Tibial nerve (tissue), 4 donors: ENCODE measurements at regions not wholly inside any gene's neighbourhood (a gene's known extent, or its start where the extent isn't known, plus 50 kb on each side); places are given as distances from the start of the nearest gene placed in this dataset.

ENCODE experiments used
- DNase-seq, 2 donors: peaks; one replicate each; pipeline ENCODE4 v3.0.0-alpha.2; 2019; ENCODE audit warnings: low spot score in 2 of 2
- H3K27ac ChIP-seq, 4 donors: fragments of 200-600 bp; sonication (generic) in 3 of 4; one replicate each; pipeline ENCODE4 v1.5.1; 2017 to 2019; ENCODE audit warnings: mild to moderate bottlenecking in 1 of 4
- H3K27me3 ChIP-seq, 2 donors: fragments of 200-600 bp; sonication (generic) in 1 of 2; one replicate each; pipeline versions ENCODE4 v1.5.1 to v1.6.0; 2017 to 2019
- H3K36me3 ChIP-seq, 3 donors: fragments of 200-600 bp; sonication (generic); one replicate each; pipeline ENCODE4 v1.5.1; 2018 to 2019
- H3K4me1 ChIP-seq, 4 donors: fragments of 200-600 bp; sonication (generic) in 3 of 4; one replicate each; pipeline ENCODE4 v1.5.1; 2017 to 2019
- H3K4me3 ChIP-seq, 4 donors: fragments of 200-600 bp; sonication (generic) in 3 of 4; one replicate each; pipeline ENCODE4 v1.5.1; 2017 to 2019; ENCODE audit warnings: mild to moderate bottlenecking in 1 of 4, moderate library complexity in 1 of 4
- H3K9me3 ChIP-seq, 4 donors: fragments of 200-600 bp; sonication (generic) in 3 of 4; one replicate each; pipeline ENCODE4 v1.5.1; 2017 to 2019
- CTCF ChIP-seq, 5 experiments: fragments of 200-600 bp in 3 of 5; fragments of 450-650 bp in 2 of 5; sonication (generic) in 3 of 5; IDR thresholded peaks; one replicate each; pipeline ENCODE4 v1.5.1; 2016 to 2019; ENCODE audit warnings: antibody characterized with exemption in 5 of 5, mild to moderate bottlenecking in 3 of 5, moderate library complexity in 2 of 5
- EP300 ChIP-seq, 2 donors: sonication (generic); formaldehyde crosslinking; IDR thresholded peaks; one replicate each; pipeline ENCODE4 v1.6.1; 2017; ENCODE audit warnings: antibody characterized with exemption in 2 of 2, mild to moderate bottlenecking in 1 of 2
- POLR2A ChIP-seq, 2 donors: fragments of 450-650 bp; IDR thresholded peaks; one replicate each; pipeline ENCODE4 v1.6.1; 2017; ENCODE audit warnings: antibody characterized with exemption in 2 of 2, mild to moderate bottlenecking in 2 of 2, moderate library complexity in 2 of 2
- WGBS, 2 donors: methylation state at CpG; one replicate each; pipeline ENCODE4 v1.1.5; 2018; 5-methylcytosine and 5-hydroxymethylcytosine counted together

GRCh38 chr14:44829021-44829420 lies 132.7 kb downstream of the KLHL28 start:
- no peaks in the 10 kb centered on the region for H3K27me3 ChIP-seq
- no peaks in the 10 kb centered on the region for H3K4me1 ChIP-seq
- no peak for TF ChIP-seq EP300 (IDR thresholded peaks at IDR 0.05)
- TF ChIP-seq CTCF (IDR thresholded peaks at IDR 0.05): no peak
- no peak for TF ChIP-seq POLR2A (IDR thresholded peaks at IDR 0.05)
- WGBS, 2 donors: 78 to 81% methylated on average over 1 of the region's 1 CpG
- no peak overlapping the region for H3K27ac ChIP-seq
- DNase-seq: no peak
- H3K36me3 ChIP-seq: no peaks in the 10 kb centered on the region
- no peaks in the 10 kb centered on the region for H3K9me3 ChIP-seq
- no peak overlapping the region for H3K4me3 ChIP-seq

- 84% methylated on average over 1 of the region's 1 CpG for WGBS, 2 donors
- H3K9me3 ChIP-seq: no peaks in the 10 kb centered on the region
- no peaks in the 10 kb centered on the region for H3K36me3 ChIP-seq
- H3K4me3 ChIP-seq: no peak overlapping the region
- no peak overlapping the region for H3K27ac ChIP-seq
- H3K4me1 ChIP-seq: no peaks in the 10 kb centered on the region
- TF ChIP-seq CTCF (IDR thresholded peaks at IDR 0.05) (no peak), POLR2A (IDR thresholded peaks at IDR 0.05) (no peak), EP300 (IDR thresholded peaks at IDR 0.05) (no peak)
- no peak for DNase-seq
- no peaks in the 10 kb centered on the region for H3K27me3 ChIP-seq
Measured at GRCh38 chr14:44828023-44828422, 133.7 kb downstream of the KLHL28 start.

DNA sequence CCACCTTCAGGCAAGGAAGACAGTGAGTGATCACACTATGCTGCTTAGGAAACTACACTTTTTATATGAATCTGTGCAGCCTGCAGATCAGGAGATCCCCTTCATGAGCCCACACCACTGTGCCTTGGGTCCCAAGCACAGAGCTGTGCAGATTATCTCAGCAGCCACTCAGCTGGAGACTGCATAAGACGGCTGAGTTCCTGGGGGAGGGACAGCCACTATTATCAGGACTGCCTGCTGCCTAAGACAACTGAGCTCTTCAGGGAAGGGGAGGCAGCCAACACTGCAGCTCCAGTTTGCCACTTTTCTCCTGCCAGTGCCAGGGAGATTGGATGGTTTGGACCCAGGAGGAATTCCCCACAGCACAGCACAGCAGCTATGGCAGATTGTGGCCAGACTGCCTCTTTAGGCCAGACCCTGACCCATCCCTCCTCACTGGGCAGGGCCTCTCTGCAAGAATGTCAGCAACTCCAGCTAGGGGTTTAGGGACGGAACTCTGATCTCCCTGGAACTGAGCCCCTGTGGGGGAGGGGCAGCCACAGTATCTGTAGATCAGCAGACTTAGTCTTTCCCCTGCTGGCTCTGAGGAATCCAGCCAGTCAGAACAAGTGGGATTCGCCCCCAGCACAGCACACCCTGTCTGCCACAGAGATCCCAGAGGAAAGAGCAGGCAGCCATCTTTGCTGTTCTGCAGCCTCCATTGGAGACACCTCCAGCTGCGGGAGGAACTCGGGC lies 141.3 kb downstream of the KLHL28 start:
- 71 to 83% methylated on average over 4 to 5 of the region's 5 CpGs for WGBS, 2 donors

GRCh38 chr14:44814196-44814595 lies 147.6 kb downstream of the KLHL28 start:
- H3K9me3 ChIP-seq: no peaks in the 10 kb centered on the region
- no peaks in the 10 kb centered on the region for H3K36me3 ChIP-seq
- no peaks in the 10 kb centered on the region for H3K4me1 ChIP-seq
- TF ChIP-seq EP300 (IDR thresholded peaks at IDR 0.05): no peak
- TF ChIP-seq POLR2A (IDR thresholded peaks at IDR 0.05): no peak
- no peak for TF ChIP-seq CTCF (IDR thresholded peaks at IDR 0.05)
- H3K27me3 ChIP-seq: no peaks in the 10 kb centered on the region
- no peak overlapping the region for H3K4me3 ChIP-seq
- WGBS, 2 donors: 81 to 84% methylated on average over 2 of the region's 2 CpGs
- H3K27ac ChIP-seq: no peak overlapping the region
- DNase-seq: no peak

More for the DNA sequence above, 141.3 kb downstream of the KLHL28 start:
- no peak overlapping the region for H3K4me3 ChIP-seq
- DNase-seq: no peak
- no peaks in the 10 kb centered on the region for H3K27me3 ChIP-seq
- no peak overlapping the region for H3K27ac ChIP-seq
- TF ChIP-seq CTCF (IDR thresholded peaks at IDR 0.05) (no peak), POLR2A (IDR thresholded peaks at IDR 0.05) (no peak), EP300 (IDR thresholded peaks at IDR 0.05) (no peak)
- H3K36me3 ChIP-seq: no peaks in the 10 kb centered on the region
- H3K4me1 ChIP-seq: no peaks in the 10 kb centered on the region
- no peaks in the 10 kb centered on the region for H3K9me3 ChIP-seq

DNA sequence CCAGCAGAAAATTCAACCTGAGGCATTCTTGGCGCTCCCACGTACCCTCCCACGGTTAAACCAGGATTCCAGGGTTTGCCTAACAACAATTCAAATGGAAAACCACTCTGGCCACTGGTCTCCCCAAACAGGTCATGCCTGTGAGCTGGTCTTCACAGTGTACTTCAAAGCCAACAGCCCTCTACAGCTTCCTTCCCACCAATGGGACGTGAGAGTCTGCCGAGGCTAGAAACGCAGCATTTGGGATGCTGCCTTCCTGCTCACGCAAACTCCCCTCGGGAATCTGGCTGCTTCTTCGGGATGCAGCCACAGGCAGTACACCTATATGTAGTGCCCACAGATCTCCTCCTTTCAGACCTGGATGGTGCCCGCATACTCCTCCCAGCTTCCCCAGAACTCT lies 149.1 kb downstream of the KLHL28 start:
- no peak for DNase-seq
- 91 to 93% methylated on average over 10 of the region's 10 CpGs for WGBS, 2 donors

More for the DNA sequence above, 149.1 kb downstream of the KLHL28 start:
- TF ChIP-seq CTCF (IDR thresholded peaks at IDR 0.05) (no peak), POLR2A (IDR thresholded peaks at IDR 0.05) (no peak), EP300 (IDR thresholded peaks at IDR 0.05) (no peak)
- Histone ChIP-seq H3K27me3 (no peaks in the 10 kb centered on the region), H3K4me3 (no peak overlapping the region), H3K27ac (no peak overlapping the region), H3K36me3 (no peaks in the 10 kb centered on the region), H3K9me3 (no peaks in the 10 kb centered on the region), H3K4me1 (no peaks in the 10 kb centered on the region)
